Caki2 (cell line): ENCODE measurements at regions not wholly inside any gene's neighbourhood (a gene's known extent, or its start where the extent isn't known, plus 50 kb on each side); places are given as distances from the start of the nearest gene placed in this dataset.

Experiments used
- DNase-seq: peaks from one replicate; pipeline ENCODE4 v3.0.0-alpha.2; 2015; ENCODE audit warnings: low read depth
- in situ Hi-C: cut with HindIII; loops from 2 replicates; pipeline ENCODE4 v1.10.0; 2016; ENCODE audit warnings: low sequenced_read_pairs, low pct_unique_long_range_greater_than_20kb, mixed read lengths

GRCh38 chr9:134500931-134501760, 140.5 kb upstream of the COL5A1 start:
- in situ Hi-C loops, result no loop called here
- DNase-seq, result no peak

- no peak for DNase-seq
These were observed 139.8 kb upstream of the COL5A1 start for GRCh38 chr9:134501761-134502265.

GRCh38 chr9:134502266-134502791, 139.3 kb upstream of the COL5A1 start:
- in situ Hi-C loops, result no loop called here
- no peak for DNase-seq

More at GRCh38 chr9:134501761-134502265, 139.8 kb upstream of the COL5A1 start:
- in situ Hi-C loops, result no loop called here

- peak; percentile 34 for DNase-seq
- in situ Hi-C loops, result no loop called here
These were observed 138.8 kb upstream of the COL5A1 start for GRCh38 chr9:134502809-134503211.

GRCh38 chr9:134503301-134504105, 138.1 kb upstream of the COL5A1 start:
- in situ Hi-C loops, result no loop called here

GRCh38 chr9:134504106-134504385, 137.6 kb upstream of the COL5A1 start:
- in situ Hi-C loops, result no loop called here
- DNase-seq, result no peak

More at GRCh38 chr9:134503301-134504105, 138.1 kb upstream of the COL5A1 start:
- DNase-seq, result no peak

- DNase-seq, result no peak
- in situ Hi-C loops, result no loop called here
These were observed 136.6 kb upstream of the COL5A1 start for GRCh38 chr9:134505032-134505431.

- in situ Hi-C loops, result no loop called here
- no peak for DNase-seq
These were observed 132.3 kb upstream of the COL5A1 start for GRCh38 chr9:134509281-134509680.

- in situ Hi-C loops, result no loop called here
- DNase-seq, result no peak
These were observed 131.8 kb upstream of the COL5A1 start for GRCh38 chr9:134509817-134510216.

GRCh38 chr9:134514503-134514902, 127.1 kb upstream of the COL5A1 start:
- DNase-seq, result no peak
- in situ Hi-C loops, result no loop called here

- DNase-seq, result no peak
- in situ Hi-C loops, result no loop called here
These were observed 126.4 kb upstream of the COL5A1 start for GRCh38 chr9:134515026-134515821.

GRCh38 chr9:134516464-134516863, 125.1 kb upstream of the COL5A1 start:
- DNase-seq, result no peak
- in situ Hi-C loops, result no loop called here

- in situ Hi-C loops, result no loop called here
These were observed 124.4 kb upstream of the COL5A1 start for GRCh38 chr9:134517069-134517680.

GRCh38 chr9:134518004-134518606, 123.5 kb upstream of the COL5A1 start:
- no peak for DNase-seq
- in situ Hi-C loops, result no loop called here

More at GRCh38 chr9:134517069-134517680, 124.4 kb upstream of the COL5A1 start:
- DNase-seq, result no peak

- in situ Hi-C loops, result no loop called here
- DNase-seq, result no peak
These were observed 122.1 kb upstream of the COL5A1 start for GRCh38 chr9:134519375-134520070.

- in situ Hi-C loops, result no loop called here
- no peak for DNase-seq
These were observed 119.6 kb upstream of the COL5A1 start for GRCh38 chr9:134521817-134522501.

- no peak for DNase-seq
- in situ Hi-C loops, result no loop called here
These were observed 119.1 kb upstream of the COL5A1 start for GRCh38 chr9:134522502-134522848.
